NCI-H748 (cell line): ENCODE measurements at regions not wholly inside any gene's neighbourhood (a gene's known extent, or its start where the extent isn't known, plus 50 kb on each side); places are given as distances from the start of the nearest gene placed in this dataset.

Experiments used
- DNase-seq: peaks from one replicate; lab custom pipeline; 2025; ENCODE audit not compliant: unreplicated experiment; lab: John Stamatoyannopoulos, UW

- no peak for DNase-seq
Measured at GRCh38 chr21:24183077-24183476, 1424.2 kb downstream of the MRPL39 start.

- DNase-seq = no peak
Measured at GRCh38 chr21:24179110-24179509, 1428.2 kb downstream of the MRPL39 start.

GRCh38 chr21:24175106-24175505 lies 1432.2 kb downstream of the MRPL39 start:
- DNase-seq = no peak

GRCh38 chr21:24171736-24172135 lies 1435.5 kb downstream of the MRPL39 start:
- DNase-seq = no peak

GRCh38 chr21:24163539-24163938 lies 1443.7 kb downstream of the MRPL39 start:
- DNase-seq = peak; percentile 87

GRCh38 chr21:24160528-24160927 lies 1446.8 kb downstream of the MRPL39 start:
- no peak for DNase-seq

- no peak for DNase-seq
Measured at GRCh38 chr21:24153137-24153536, 1454.1 kb downstream of the MRPL39 start.

- no peak for DNase-seq
Measured at GRCh38 chr21:24150753-24151152, 1456.5 kb downstream of the MRPL39 start.

- no peak for DNase-seq
Measured at GRCh38 chr21:24148461-24148860, 1458.8 kb downstream of the MRPL39 start.

- DNase-seq = no peak
Measured at GRCh38 chr21:24147674-24148073, 1459.6 kb downstream of the MRPL39 start.

- DNase-seq = no peak
Measured at GRCh38 chr21:24131056-24131455, 1476.2 kb downstream of the MRPL39 start.

- DNase-seq = no peak
Measured at GRCh38 chr21:24127651-24128050, 1479.6 kb downstream of the MRPL39 start.

- no peak for DNase-seq
Measured at GRCh38 chr21:24123785-24124184, 1483.5 kb downstream of the MRPL39 start.

- no peak for DNase-seq
Measured at GRCh38 chr21:24118738-24119459, 1488.4 kb downstream of the MRPL39 start.

- DNase-seq = no peak
Measured at GRCh38 chr21:24115141-24115540, 1492.1 kb downstream of the MRPL39 start.

- DNase-seq = no peak
Measured at GRCh38 chr21:24112020-24112419, 1495.3 kb downstream of the MRPL39 start.

- DNase-seq = no peak
Measured at GRCh38 chr21:24110846-24111245, 1496.4 kb downstream of the MRPL39 start.

GRCh38 chr21:24097181-24097580 lies 1510.1 kb downstream of the MRPL39 start:
- no peak for DNase-seq

GRCh38 chr21:24096651-24097050 lies 1510.6 kb downstream of the MRPL39 start:
- no peak for DNase-seq

GRCh38 chr21:24093032-24093431 lies 1514.2 kb downstream of the MRPL39 start:
- no peak for DNase-seq

GRCh38 chr21:24076179-24076578 lies 1531.1 kb downstream of the MRPL39 start:
- DNase-seq = peak; percentile 8

- DNase-seq = no peak
Measured at GRCh38 chr21:24055696-24056095, 1551.6 kb downstream of the MRPL39 start.

- no peak for DNase-seq
Measured at GRCh38 chr21:24050231-24050630, 1557.0 kb downstream of the MRPL39 start.
